Skeletal muscle tissue (tissue), 3 donors: ENCODE measurements at regions not wholly inside any gene's neighbourhood (a gene's known extent, or its start where the extent isn't known, plus 50 kb on each side); places are given as distances from the start of the nearest gene placed in this dataset.

ENCODE experiments used
- H3K27ac ChIP-seq: one replicate; pipeline ENCODE4 v1.7.0; 2013; ENCODE audit warnings: mild to moderate bottlenecking, low read depth, low read length, inconsistent platforms
- H3K27me3 ChIP-seq, 3 donors: one replicate each; pipeline ENCODE4 v1.7.0; 2013; ENCODE audit warnings: low read length in 3 of 3; ENCODE audit not compliant: control insufficient read depth in 3 of 3, insufficient read depth in 3 of 3
- H3K36me3 ChIP-seq, 3 donors: one replicate each; pipeline ENCODE4 v1.7.0; 2013; ENCODE audit warnings: low read length in 3 of 3; ENCODE audit not compliant: control insufficient read depth in 3 of 3, insufficient read depth in 3 of 3
- H3K4me1 ChIP-seq, 3 donors: one replicate each; pipeline ENCODE4 v1.7.0; 2013; ENCODE audit warnings: low read length in 3 of 3, mild to moderate bottlenecking in 3 of 3; ENCODE audit not compliant: control insufficient read depth in 3 of 3, insufficient read depth in 3 of 3
- H3K4me3 ChIP-seq, 3 donors: one replicate each; pipeline ENCODE4 v1.7.0; 2013; ENCODE audit warnings: low read length in 3 of 3
- H3K9ac ChIP-seq, 3 donors: one replicate each; pipeline ENCODE4 v1.7.0; 2013; ENCODE audit warnings: low read length in 3 of 3, mild to moderate bottlenecking in 3 of 3, moderate library complexity in 2 of 3, low read depth in 1 of 3
- H3K9me3 ChIP-seq, 3 donors: one replicate each; pipeline ENCODE4 v1.7.0; 2013; ENCODE audit warnings: low read length in 3 of 3; ENCODE audit not compliant: control insufficient read depth in 3 of 3
- donor health status: Osteomylitis.

DNA sequence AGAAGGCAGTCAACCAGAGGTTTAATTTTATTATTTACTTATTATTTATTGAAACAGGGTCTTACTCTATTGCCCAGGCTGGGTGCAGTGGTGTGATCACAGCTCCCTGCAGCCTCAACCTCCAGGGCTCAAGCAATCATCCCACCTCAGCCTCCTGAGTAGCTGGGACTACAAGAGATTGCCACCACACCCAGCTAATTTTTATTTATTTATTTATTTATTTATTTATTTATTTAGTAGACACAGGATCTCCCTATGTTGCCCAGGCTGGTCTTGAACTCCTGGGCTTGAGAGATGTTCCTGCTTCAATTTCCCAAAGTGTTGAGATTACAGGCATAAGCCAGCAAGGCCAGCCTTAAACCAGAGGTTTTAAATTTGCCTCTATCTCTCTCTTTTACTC is 83.1 kb downstream of the RCN1 start:
- Histone ChIP-seq H3K27ac (no peak overlapping the region), H3K4me1 (peaks cover 4 to 11% (median 6%) of the 10 kb centered on the region in 3 donors), H3K36me3 (no peaks in the 10 kb centered on the region), H3K27me3 (peaks cover 0 to 17% (median 8%) of the 10 kb centered on the region in 3 donors), H3K9me3 (no peaks in the 10 kb centered on the region), H3K4me3 (no peak overlapping the region), H3K9ac (no peak overlapping the region)

DNA sequence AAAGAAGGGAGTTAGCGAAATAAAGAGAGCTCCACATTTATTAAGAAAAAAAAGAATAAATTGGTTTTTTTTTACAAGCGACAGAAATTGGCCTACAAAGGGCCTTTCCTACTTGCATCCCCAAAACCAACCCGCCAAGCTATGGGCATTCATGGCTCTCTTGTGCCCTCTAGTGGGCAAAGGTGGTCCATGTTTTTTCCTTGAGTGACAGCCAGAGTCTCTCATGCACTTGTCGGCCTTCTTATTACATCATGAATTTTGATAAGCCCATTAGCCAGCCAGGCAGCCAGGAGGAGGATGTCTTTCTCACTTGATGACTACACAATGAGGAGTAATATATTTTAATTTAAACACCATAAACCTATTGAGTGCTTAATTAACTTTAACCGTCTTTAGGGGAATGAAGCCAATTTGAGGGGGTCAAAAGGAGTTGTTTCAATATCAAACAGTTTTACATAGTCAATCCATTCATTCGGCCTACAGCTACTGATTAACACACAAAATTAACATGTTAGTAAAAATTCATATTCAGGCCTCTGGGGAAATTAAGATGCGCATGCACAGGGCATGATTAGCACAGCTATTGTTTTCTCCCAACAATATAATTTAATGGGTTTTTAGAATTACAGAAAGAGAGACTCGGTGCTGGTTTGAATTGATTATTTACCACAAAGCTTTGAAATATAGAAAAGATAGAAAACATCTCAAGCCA is 85.5 kb downstream of the RCN1 start:
- Histone ChIP-seq H3K36me3 (no peaks in the 10 kb centered on the region), H3K4me1 (peaks cover 4 to 11% (median 6%) of the 10 kb centered on the region in 3 donors), H3K27ac (no peak overlapping the region), H3K9ac (no peak overlapping the region), H3K27me3 (peaks cover 0 to 9% (median 7%) of the 10 kb centered on the region in 3 donors), H3K9me3 (no peaks in the 10 kb centered on the region), H3K4me3 (no peak overlapping the region)

DNA sequence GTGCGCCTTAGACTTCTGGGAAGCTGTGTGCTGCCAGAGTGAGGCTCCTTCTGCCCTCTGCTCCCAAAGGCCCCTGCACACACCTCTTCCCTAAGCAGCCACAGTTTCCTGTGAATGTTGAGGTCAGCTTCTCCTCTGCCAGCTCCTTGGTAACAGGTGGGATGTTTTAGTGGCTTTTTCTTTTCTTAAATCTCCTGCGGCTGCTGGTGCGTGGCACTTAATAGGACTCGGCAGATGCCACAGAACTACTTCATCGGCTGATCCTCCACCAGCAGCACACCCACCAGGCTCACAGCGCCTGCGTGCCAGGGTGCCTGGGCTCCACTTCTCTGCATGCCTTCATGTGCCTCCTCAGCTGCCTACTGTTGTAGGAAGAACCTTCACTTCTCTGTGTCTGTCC is 87.8 kb downstream of the RCN1 start:
- no peak overlapping the region for H3K27ac ChIP-seq
- H3K4me1 ChIP-seq: peaks cover 0 to 4% (median 0%) of the 10 kb centered on the region in 3 donors
- H3K9me3 ChIP-seq: no peaks in the 10 kb centered on the region
- no peak overlapping the region for H3K9ac ChIP-seq
- no peak overlapping the region for H3K4me3 ChIP-seq
- peaks cover 1 to 2% (median 1%) of the 10 kb centered on the region in 3 donors for H3K27me3 ChIP-seq
- no peaks in the 10 kb centered on the region for H3K36me3 ChIP-seq

DNA sequence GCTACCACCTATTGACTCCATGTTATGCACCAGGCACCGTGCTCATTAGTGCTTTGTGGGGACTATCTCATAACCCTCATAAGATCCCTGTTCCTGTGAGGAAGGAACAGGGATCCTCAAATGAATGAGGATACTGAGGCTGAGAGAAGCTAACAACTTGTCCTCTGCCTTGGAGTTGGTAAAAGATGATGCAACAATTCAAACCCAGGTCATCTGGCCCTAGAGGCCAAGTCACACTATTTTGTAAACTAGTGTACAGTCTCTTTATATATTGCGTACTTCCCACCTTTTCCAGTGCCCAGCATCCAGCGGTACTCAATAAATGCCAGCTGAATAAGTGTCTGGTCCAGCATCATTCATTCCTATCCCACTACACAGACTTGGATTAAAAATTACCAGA is 92.6 kb downstream of the RCN1 start:
- H3K36me3 ChIP-seq: no peaks in the 10 kb centered on the region
- H3K4me1 ChIP-seq: peaks cover 0 to 9% (median 2%) of the 10 kb centered on the region in 3 donors
- H3K27me3 ChIP-seq: peaks cover 0 to 2% (median 0%) of the 10 kb centered on the region in 3 donors
- no peak overlapping the region for H3K27ac ChIP-seq
- H3K4me3 ChIP-seq: no peak overlapping the region
- H3K9ac ChIP-seq: no peak overlapping the region
- H3K9me3 ChIP-seq: no peaks in the 10 kb centered on the region

DNA sequence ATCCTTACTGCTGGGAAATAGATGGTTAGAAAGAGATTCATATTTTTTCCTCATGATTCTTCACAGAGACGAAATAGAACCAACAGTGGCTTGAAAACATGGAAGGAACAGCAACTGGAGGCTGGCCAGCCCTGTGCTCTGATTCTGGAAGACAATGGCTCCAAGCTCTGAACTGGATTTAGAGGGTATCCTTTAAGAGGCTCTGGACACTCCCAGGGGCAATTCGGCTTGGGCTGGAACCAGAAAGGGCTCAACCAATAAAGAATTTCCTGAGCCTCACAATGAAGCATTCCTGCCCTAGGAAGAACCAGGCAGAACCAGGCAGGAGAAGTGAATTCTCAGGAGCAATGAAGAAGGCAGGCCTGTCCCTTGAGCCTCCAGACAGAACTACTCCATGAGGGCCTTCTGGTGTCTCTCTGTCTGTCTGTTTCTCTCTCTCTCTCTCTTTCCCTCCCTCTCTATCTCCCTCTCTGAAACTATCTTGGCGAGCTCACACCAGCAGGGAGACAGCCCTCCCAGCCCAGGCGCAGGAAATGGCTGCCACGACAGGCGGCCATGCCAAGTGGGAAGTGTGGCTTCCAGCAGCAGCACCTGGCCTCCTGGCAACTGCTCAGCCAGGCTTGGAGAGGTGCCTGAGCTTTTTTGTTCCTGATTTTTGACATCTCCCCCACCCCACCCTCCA is 93.3 kb downstream of the RCN1 start:
- no peaks in the 10 kb centered on the region for H3K36me3 ChIP-seq
- no peaks in the 10 kb centered on the region for H3K9me3 ChIP-seq
- H3K27ac ChIP-seq: no peak overlapping the region
- H3K27me3 ChIP-seq: peaks cover 0 to 2% (median 0%) of the 10 kb centered on the region in 3 donors
- no peak overlapping the region for H3K4me3 ChIP-seq
- H3K9ac ChIP-seq: no peak overlapping the region
- peaks cover 0 to 9% (median 2%) of the 10 kb centered on the region in 3 donors for H3K4me1 ChIP-seq

DNA sequence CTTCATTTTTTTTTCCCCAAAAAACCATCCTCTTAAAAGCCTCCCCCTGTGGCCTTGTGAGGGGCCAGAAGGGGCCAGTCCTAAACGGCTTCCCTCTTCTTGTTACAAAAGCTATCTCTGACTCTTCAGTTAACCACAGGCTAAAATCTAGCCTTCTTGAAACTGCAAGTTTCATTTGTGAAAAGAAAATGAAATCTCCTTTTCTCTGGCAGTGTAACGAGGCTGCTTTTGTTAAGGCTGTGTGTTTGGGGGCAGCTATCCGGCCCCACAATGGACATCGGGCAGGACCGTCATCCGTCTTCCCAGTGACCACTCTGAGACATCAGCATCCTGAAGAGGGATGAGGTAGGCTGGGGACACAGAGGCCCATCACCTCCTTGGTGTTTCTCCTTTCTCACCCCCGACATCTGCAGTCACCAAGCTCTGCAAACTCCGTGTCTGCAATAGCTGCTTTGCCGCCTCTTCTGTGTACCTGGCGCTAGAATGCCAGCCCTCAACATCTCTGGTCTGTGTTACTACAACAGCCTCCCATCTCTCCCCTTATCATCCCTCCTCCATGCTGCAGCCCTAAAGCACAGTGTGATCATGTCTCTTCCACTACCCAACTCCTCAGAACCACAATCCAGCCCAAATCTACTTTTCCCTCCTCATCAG is 94.0 kb downstream of the RCN1 start:
- no peaks in the 10 kb centered on the region for H3K9me3 ChIP-seq
- H3K9ac ChIP-seq: no peak overlapping the region
- H3K4me3 ChIP-seq: no peak overlapping the region
- H3K4me1 ChIP-seq: peaks cover 0 to 9% (median 2%) of the 10 kb centered on the region in 3 donors
- no peaks in the 10 kb centered on the region for H3K36me3 ChIP-seq
- H3K27ac ChIP-seq: no peak overlapping the region
- peaks cover 0 to 2% (median 0%) of the 10 kb centered on the region in 3 donors for H3K27me3 ChIP-seq

DNA sequence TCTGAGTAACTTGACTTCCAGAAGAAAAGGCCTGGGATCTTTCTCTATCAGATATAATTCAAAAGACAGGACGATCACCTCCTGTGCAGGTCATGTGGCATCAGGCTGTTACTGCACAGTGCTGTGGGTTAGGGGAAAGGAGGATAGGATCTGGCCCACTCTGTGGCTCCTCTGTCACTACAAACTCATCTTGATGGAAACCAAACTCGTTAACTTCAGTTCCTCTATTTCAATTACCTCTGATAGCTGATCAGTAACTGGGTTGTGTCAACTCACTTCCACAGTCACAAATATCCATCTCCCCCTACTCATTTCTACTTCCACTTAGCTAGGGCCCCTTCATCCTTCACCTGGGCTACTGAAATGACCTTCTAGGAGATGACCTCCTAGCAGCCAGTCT is 95.2 kb downstream of the RCN1 start:
- Histone ChIP-seq H3K27me3 (peaks cover 0 to 2% (median 0%) of the 10 kb centered on the region in 3 donors), H3K4me3 (no peak overlapping the region)

DNA sequence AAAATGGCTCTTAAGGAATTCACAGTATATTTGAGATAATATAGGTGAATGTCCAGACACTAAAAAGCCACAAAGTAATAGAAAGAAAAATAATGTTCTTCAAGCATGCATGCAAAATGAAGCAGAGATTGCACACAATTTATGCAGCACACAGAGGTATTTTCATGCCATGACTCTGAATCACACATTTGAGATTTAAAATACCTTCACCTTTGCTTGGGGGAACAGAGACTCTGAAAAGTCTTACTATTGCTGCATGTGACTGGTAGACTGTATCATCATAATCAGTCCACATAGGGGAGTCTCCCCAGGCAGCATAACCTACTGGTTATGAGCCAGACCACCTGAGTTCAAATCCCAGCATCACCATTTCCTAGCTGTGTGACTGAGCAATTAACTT is 96.2 kb downstream of the RCN1 start:
- H3K4me1 ChIP-seq: peaks cover 0 to 9% (median 2%) of the 10 kb centered on the region in 3 donors
- H3K36me3 ChIP-seq: no peaks in the 10 kb centered on the region
- no peak overlapping the region for H3K4me3 ChIP-seq
- H3K9ac ChIP-seq: no peak overlapping the region
- peaks cover 0 to 5% (median 0%) of the 10 kb centered on the region in 3 donors for H3K27me3 ChIP-seq
- H3K9me3 ChIP-seq: no peaks in the 10 kb centered on the region
- no peak overlapping the region for H3K27ac ChIP-seq

More for the DNA sequence above, 95.2 kb downstream of the RCN1 start:
- Histone ChIP-seq H3K4me1 (peaks cover 0 to 9% (median 2%) of the 10 kb centered on the region in 3 donors), H3K9ac (no peak overlapping the region), H3K36me3 (no peaks in the 10 kb centered on the region), H3K9me3 (no peaks in the 10 kb centered on the region), H3K27ac (no peak overlapping the region)

DNA sequence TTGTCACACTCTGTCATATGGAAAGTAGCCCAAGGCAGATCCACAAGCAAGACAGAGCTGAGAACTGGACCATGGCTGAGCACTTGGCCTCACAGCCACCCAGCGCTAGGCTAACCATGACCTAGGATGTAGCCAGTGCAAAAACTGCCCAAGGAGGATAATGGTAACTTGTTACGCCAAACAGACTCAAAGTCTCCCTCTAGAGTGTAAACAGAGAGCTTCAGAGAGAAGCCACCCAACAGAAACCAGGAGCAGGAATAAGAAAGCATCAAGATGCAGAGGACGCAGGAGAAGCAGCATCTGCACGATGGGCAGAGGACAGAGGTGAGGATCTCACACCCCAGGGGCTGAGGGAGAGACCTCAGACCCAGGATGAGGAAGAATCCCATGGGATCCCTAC is 97.9 kb downstream of the RCN1 start:
- Histone ChIP-seq H3K27ac (no peak overlapping the region), H3K4me3 (no peak overlapping the region), H3K27me3 (peaks cover 0 to 3% (median 0%) of the 10 kb centered on the region in 3 donors), H3K36me3 (no peaks in the 10 kb centered on the region), H3K4me1 (peaks cover 0 to 4% (median 2%) of the 10 kb centered on the region in 3 donors), H3K9me3 (no peaks in the 10 kb centered on the region), H3K9ac (no peak overlapping the region)

DNA sequence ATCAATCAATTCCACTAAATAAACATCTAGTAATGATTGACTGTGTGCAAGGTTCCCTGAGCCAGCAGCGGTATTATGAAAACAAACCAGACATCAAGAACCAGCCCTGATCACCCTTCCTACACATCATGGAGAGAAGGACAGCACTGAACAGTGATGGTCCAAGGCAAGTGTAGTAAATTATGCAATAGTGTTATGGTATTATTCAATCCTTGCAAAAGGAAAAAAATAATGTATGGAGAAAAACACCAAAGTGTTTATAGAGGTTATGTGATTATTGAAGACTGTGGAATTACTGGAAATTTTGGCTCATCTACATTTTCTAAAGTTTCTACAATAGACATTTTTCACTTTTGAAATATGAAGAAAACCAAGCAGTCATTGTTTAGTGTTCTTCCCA is 105.3 kb downstream of the RCN1 start:
- Histone ChIP-seq H3K9ac (no peak overlapping the region), H3K4me3 (no peak overlapping the region), H3K4me1 (no peaks in the 10 kb centered on the region), H3K9me3 (no peaks in the 10 kb centered on the region), H3K36me3 (no peaks in the 10 kb centered on the region), H3K27me3 (peaks cover 0 to 5% (median 0%) of the 10 kb centered on the region in 3 donors), H3K27ac (no peak overlapping the region)
